Stomach (tissue), 8 donors: ENCODE measurements at regions not wholly inside any gene's neighbourhood (a gene's known extent, or its start where the extent isn't known, plus 50 kb on each side); places are given as distances from the start of the nearest gene placed in this dataset.

Experiments used
- DNase-seq, 2 donors: peaks; one replicate each; pipeline versions ENCODE4 v3.0.0 to v3.0.0-alpha.2; 2013 to 2019
- H3K27ac ChIP-seq, 5 donors: fragments of 200-600 bp in 4 of 5; sonication (generic) in 4 of 5; one replicate each; pipeline ENCODE4 v1.5.1; 2013 to 2019; ENCODE audit warnings: mild to moderate bottlenecking in 1 of 5, moderate library complexity in 1 of 5
- H3K27me3 ChIP-seq, 3 donors: fragments of 200-600 bp; sonication (generic); one replicate each; pipeline ENCODE4 v1.5.1; 2017 to 2019; ENCODE audit warnings: mixed run types in 1 of 3
- H3K36me3 ChIP-seq, 4 donors: fragments of 200-600 bp; sonication (generic); 1 replicate in 3 of 4; 2 replicates in 1 of 4; pipeline ENCODE4 v1.5.1; 2016 to 2019
- H3K4me1 ChIP-seq, 4 donors: fragments of 200-600 bp; sonication (generic); one replicate each; pipeline ENCODE4 v1.5.1; 2016 to 2019
- H3K4me3 ChIP-seq, 4 donors: fragments of 200-600 bp; sonication (generic) in 3 of 4; one replicate each; pipeline ENCODE4 v1.5.1; 2016 to 2019; ENCODE audit warnings: mild to moderate bottlenecking in 1 of 4
- H3K9me3 ChIP-seq, 4 donors: fragments of 200-600 bp; sonication (generic); one replicate each; pipeline ENCODE4 v1.5.1; 2016 to 2019
- EP300 ChIP-seq: sonication (generic); formaldehyde crosslinking; IDR thresholded peaks from one replicate; pipeline ENCODE4 v1.6.1; 2017; ENCODE audit warnings: antibody characterized with exemption
- POLR2A ChIP-seq, 4 donors: fragments of 450-650 bp; IDR thresholded peaks; one replicate each; pipeline ENCODE4 v1.6.1; 2016; ENCODE audit warnings: antibody characterized with exemption in 4 of 4, control low read depth in 2 of 4, mild to moderate bottlenecking in 1 of 4, moderate library complexity in 1 of 4
- POLR2AphosphoS5 ChIP-seq, 3 donors: sonication (generic); formaldehyde crosslinking; IDR thresholded peaks; one replicate each; pipeline ENCODE4 v1.6.1; 2016; ENCODE audit warnings: antibody characterized with exemption in 3 of 3
- WGBS, 5 donors: extraction: QIAGEN DNeasy Blood & Tissue Kit in 3 of 5; methylation state at CpG; one replicate each; pipeline versions ENCODE4 v1.1.5 to v1.1.7; 2013 to 2018; 5-methylcytosine and 5-hydroxymethylcytosine counted together
- intact Hi-C: fragments of 100-400 bp; cut with DNase I; formaldehyde crosslinking; loops from one replicate; pipeline ENCODE4 v1.15.1; 2023; ENCODE audit warnings: low total_unique reads
- TF ChIP-seq, protein P1 (sequence below), 7 experiments: fragments of 450-650 bp in 4 of 7; fragments of 200-600 bp in 3 of 7; sonication (generic) in 3 of 7; IDR thresholded peaks; one replicate each; pipeline ENCODE4 v1.5.1; 2016 to 2019; ENCODE audit warnings: antibody characterized with exemption in 7 of 7, control low read depth in 2 of 7, mild to moderate bottlenecking in 1 of 7
- donor health status: healthy with polysubstance abuse.
- donor health status: Bipolar disorder and iron deficiency.
- donor health status: healthy.

DNA sequence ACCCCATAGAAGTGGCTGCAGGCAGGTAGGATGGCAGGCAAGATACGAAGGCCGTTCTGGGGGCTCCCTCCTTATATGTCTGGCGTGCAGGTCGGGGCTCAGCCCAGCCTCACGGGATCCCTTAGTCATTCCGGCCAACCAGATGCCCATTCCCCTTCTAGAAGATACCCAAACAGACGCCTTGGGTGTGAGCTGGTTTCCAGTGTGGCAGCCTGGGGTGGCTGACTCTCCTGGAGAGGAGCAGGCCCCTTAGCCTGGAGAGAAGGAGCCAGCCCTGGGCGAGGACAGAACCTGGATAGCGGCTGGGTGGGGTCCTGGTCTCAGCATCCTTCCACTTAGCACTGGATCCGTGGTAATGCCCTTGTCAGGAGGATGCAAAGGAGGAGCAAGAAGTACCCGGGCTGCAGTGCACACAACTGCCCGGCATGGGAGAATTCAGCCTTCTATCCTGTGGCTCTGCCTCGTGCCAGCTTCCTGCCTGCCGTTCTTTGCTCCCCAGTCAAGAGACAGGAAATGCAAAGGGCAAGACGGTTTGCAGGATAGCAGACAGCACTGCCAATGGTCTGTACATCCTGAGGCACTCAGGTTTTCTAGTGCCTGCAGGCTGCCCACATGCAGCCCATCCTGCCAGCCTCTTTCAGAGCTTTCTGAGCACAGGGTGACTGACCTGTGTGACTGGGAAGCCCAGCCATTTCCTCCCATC is 56.7 kb upstream of the WASF3 start:
- DNase-seq, result no peak
- Histone ChIP-seq H3K4me1 (peaks cover 0 to 5% (median 2%) of the 10 kb centered on the region in 4 donors), H3K4me3 (no peak overlapping the region), H3K9me3 (no peaks in the 10 kb centered on the region), H3K36me3 (no peaks in the 10 kb centered on the region), H3K27me3 (peaks cover 0 to 14% (median 0%) of the 10 kb centered on the region in 3 donors), H3K27ac (no peak overlapping the region)
- intact Hi-C loops, result loop anchor here (5.0 kb wide), 1 partner anchor 318 kb away; no protein-coding TSS in a partner anchor
- 65 to 81% (median 77%) methylated on average over 8 to 15 of the region's 15 CpGs for WGBS, 5 donors
- TF ChIP-seq, protein P1, sequence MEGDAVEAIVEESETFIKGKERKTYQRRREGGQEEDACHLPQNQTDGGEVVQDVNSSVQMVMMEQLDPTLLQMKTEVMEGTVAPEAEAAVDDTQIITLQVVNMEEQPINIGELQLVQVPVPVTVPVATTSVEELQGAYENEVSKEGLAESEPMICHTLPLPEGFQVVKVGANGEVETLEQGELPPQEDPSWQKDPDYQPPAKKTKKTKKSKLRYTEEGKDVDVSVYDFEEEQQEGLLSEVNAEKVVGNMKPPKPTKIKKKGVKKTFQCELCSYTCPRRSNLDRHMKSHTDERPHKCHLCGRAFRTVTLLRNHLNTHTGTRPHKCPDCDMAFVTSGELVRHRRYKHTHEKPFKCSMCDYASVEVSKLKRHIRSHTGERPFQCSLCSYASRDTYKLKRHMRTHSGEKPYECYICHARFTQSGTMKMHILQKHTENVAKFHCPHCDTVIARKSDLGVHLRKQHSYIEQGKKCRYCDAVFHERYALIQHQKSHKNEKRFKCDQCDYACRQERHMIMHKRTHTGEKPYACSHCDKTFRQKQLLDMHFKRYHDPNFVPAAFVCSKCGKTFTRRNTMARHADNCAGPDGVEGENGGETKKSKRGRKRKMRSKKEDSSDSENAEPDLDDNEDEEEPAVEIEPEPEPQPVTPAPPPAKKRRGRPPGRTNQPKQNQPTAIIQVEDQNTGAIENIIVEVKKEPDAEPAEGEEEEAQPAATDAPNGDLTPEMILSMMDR (IDR thresholded peaks at IDR 0.05), result no peak
- no peak for TF ChIP-seq EP300
- no peak for TF ChIP-seq POLR2AphosphoS5 (IDR thresholded peaks at IDR 0.05)
- TF ChIP-seq POLR2A (IDR thresholded peaks at IDR 0.05), result no peak

DNA sequence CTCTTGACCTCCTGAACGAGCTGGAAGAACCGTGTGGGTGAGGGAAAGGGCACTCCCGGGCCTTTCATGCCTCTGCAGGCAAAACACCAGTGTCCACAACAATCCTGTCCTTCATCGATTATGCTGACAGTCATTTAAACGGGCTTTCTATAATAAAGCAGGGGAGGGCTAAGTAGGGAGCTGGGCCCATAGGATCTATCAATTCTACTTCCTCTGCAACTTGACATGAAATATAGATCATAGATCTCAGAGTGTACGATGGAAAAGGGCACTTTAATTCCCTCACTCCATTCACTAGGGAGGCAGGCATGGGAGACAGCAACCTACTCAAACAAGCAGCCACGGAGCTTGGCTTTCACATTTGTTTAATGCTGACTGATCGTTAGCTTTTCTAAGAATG is 55.8 kb upstream of the WASF3 start:
- no peak for DNase-seq
- H3K4me3 ChIP-seq, result no peak overlapping the region
- 37 to 52% (median 41%) methylated on average over 8 of the region's 8 CpGs for WGBS, 5 donors
- no peak for TF ChIP-seq EP300
- TF ChIP-seq POLR2AphosphoS5 (IDR thresholded peaks at IDR 0.05), result no peak
- no peaks in the 10 kb centered on the region for H3K36me3 ChIP-seq
- no peaks in the 10 kb centered on the region for H3K9me3 ChIP-seq
- peaks cover 0 to 14% (median 0%) of the 10 kb centered on the region in 3 donors for H3K27me3 ChIP-seq
- no peak overlapping the region for H3K27ac ChIP-seq
- H3K4me1 ChIP-seq, result peaks cover 0 to 2% (median 0%) of the 10 kb centered on the region in 4 donors
- intact Hi-C loops, result loop anchor here (5.0 kb wide), 1 partner anchor 319 kb away; no protein-coding TSS in a partner anchor

DNA sequence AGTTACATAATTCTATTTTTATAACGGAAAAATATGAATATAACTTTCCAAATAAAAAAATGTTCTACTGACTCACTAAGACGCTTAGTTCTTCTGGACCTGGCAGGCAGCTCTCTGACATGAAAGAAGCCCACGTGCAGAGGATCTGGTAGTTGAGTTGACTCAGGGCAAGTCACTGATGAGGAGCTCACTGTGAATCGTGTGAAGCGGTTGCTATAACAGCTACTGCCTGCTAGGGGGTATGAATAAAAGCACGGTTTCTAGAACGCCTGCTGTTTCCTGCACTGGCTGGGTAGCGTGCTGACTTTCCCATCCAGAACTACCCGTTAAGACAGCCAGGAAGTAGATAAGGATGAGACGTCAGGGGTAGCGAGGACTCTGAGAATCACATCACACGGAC is 54.7 kb upstream of the WASF3 start:
- no peaks in the 10 kb centered on the region for H3K36me3 ChIP-seq
- TF ChIP-seq POLR2A (IDR thresholded peaks at IDR 0.05) (no peak), POLR2AphosphoS5 (IDR thresholded peaks at IDR 0.05) (no peak), EP300 (no peak)
- TF ChIP-seq, protein P1 (IDR thresholded peaks at IDR 0.05), result no peak
- H3K4me1 ChIP-seq, result no peaks in the 10 kb centered on the region
- peak in 1 of 2 donors; percentile 32 for DNase-seq
- no peaks in the 10 kb centered on the region for H3K9me3 ChIP-seq
- H3K27me3 ChIP-seq, result peaks cover 0 to 14% (median 0%) of the 10 kb centered on the region in 3 donors
- H3K27ac ChIP-seq, result no peak overlapping the region
- H3K4me3 ChIP-seq, result no peak overlapping the region
- 26 to 38% (median 31%) methylated on average over 12 of the region's 12 CpGs for WGBS, 5 donors
- intact Hi-C loops, result loop anchor here (5.0 kb wide), 1 partner anchor 321 kb away; no protein-coding TSS in a partner anchor

DNA sequence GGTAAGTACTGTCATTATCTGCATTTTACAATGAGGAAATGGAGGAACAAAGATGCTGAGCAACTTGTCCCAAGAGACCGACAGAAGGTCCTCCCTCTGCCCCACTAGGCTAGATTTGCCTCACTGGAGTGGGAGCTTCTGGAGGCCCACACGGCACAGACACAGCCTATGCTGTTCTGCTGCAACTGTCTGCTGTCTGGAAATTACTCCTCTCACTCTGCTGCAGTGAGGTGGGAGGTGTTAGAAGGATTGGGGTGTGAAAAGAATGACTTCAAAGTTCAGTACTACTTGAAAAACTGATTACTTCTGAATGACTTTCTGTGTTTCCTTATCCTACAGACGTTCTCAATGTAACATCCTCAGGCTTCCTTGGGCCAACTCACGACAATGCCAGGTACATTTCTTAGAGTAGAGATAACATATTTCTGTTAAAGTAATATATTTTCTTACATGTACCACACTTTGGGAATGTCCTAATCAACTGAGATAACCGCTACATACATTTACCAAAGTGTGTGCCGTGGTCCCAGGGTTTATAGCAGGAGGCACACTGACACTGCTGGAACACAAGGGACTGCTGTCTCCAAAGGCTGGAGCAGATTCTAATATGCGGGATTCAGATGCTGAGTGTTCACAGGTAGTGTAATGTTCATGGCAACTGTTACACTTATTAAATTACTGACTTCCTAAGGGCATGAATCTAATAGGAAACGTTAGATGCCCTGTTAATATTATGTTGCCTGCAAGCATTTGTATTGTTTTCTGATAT is 53.5 kb upstream of the WASF3 start:
- H3K36me3 ChIP-seq, result no peaks in the 10 kb centered on the region
- H3K4me3 ChIP-seq, result no peak overlapping the region
- no peak overlapping the region for H3K27ac ChIP-seq
- TF ChIP-seq, protein P1 (IDR thresholded peaks at IDR 0.05), result no peak
- no peak for TF ChIP-seq POLR2AphosphoS5 (IDR thresholded peaks at IDR 0.05)
- no peak for DNase-seq
- peaks cover 0 to 14% (median 0%) of the 10 kb centered on the region in 3 donors for H3K27me3 ChIP-seq
- H3K9me3 ChIP-seq, result peaks cover 0 to 6% (median 2%) of the 10 kb centered on the region in 4 donors
- 64 to 75% (median 71%) methylated on average over 7 to 8 of the region's 8 CpGs for WGBS, 5 donors
- intact Hi-C loops, result loop anchor here (5.0 kb wide), 1 partner anchor 322 kb away; no protein-coding TSS in a partner anchor
- no peaks in the 10 kb centered on the region for H3K4me1 ChIP-seq
